Psoas muscle (tissue), 7 donors: ENCODE measurements at regions not wholly inside any gene's neighbourhood (a gene's known extent, or its start where the extent isn't known, plus 50 kb on each side); places are given as distances from the start of the nearest gene placed in this dataset.

Source experiments
- ATAC-seq, 4 donors: fragments of 200-7000 bp; cut with Tn5 transposase; one replicate each; pipeline ENCODE4 v1.9.1; 2020; ENCODE audit warnings: moderate library complexity in 3 of 4, mild to moderate bottlenecking in 2 of 4
- DNase-seq, 2 donors: peaks; one replicate each; pipeline ENCODE4 v3.0.0-alpha.2; 2020
- H3K27ac ChIP-seq: fragments of 200-600 bp; one replicate; pipeline ENCODE4 v1.8.0; 2022
- H3K27me3 ChIP-seq, 3 donors: fragments of 200-600 bp in 1 of 3; one replicate each; pipeline versions ENCODE4 v1.6.1 to v1.8.0; 2013 to 2022; ENCODE audit warnings: low read length in 2 of 3, mild to moderate bottlenecking in 2 of 3, moderate library complexity in 1 of 3; ENCODE audit not compliant: insufficient read depth in 3 of 3
- H3K36me3 ChIP-seq, 2 donors: fragments of 200-600 bp in 1 of 2; one replicate each; pipeline versions ENCODE4 v1.6.1 to v1.8.0; 2013 to 2022; ENCODE audit warnings: low read depth in 1 of 2, mild to moderate bottlenecking in 1 of 2, moderate library complexity in 1 of 2; ENCODE audit not compliant: insufficient read depth in 1 of 2
- H3K4me1 ChIP-seq: fragments of 200-600 bp; one replicate; pipeline ENCODE4 v1.8.0; 2022
- H3K4me3 ChIP-seq: fragments of 200-600 bp; one replicate; pipeline ENCODE4 v1.8.0; 2022; ENCODE audit warnings: mild to moderate bottlenecking
- H3K9me3 ChIP-seq: fragments of 200-600 bp; one replicate; pipeline ENCODE4 v1.8.0; 2022
- WGBS, 3 donors: extraction: QIAGEN DNeasy Blood & Tissue Kit; methylation state at CpG; one replicate each; pipeline versions ENCODE4 v1.1.6 to v1.1.7; 2013; 5-methylcytosine and 5-hydroxymethylcytosine counted together
- intact Hi-C, 2 donors: fragments of 100-400 bp; cut with DNase I; formaldehyde crosslinking; loops; one replicate each; pipeline versions ENCODE4 v1.11.0 to v1.14.2; 2022
- TF ChIP-seq, protein P1 (sequence below): fragments of 200-600 bp; IDR thresholded peaks from one replicate; pipeline ENCODE4 v1.8.0; 2022; ENCODE audit warnings: antibody characterized with exemption
- donor health status: healthy with polysubstance abuse.
- donor health status: DM: no; HTN: no; CAD: no; lungs with moderate emphysema.
- donor health status: Bipolar disorder and iron deficiency.
- donor health status: healthy.
- donor health status: DM: yes; HTN: yes; CAD: no.
- donor health status: DM: no; HTN: no; CAD: no.
- donor health status: DM: yes; HTN: yes; CAD: no.

GRCh38 chr6:148602136-148602535 is 144.7 kb upstream of the UST start:
- H3K9me3 ChIP-seq, result no peaks in the 10 kb centered on the region
- DNase-seq (no peak), ATAC-seq (no peak)
- H3K4me1 ChIP-seq, result no peaks in the 10 kb centered on the region
- no peaks in the 10 kb centered on the region for H3K36me3 ChIP-seq
- WGBS, 3 donors, result 68 to 79% (median 75%) methylated on average over 2 of the region's 2 CpGs
- intact Hi-C loops, result no loop called here
- H3K27ac ChIP-seq, result no peak overlapping the region
- H3K4me3 ChIP-seq, result no peak overlapping the region
- H3K27me3 ChIP-seq, result no peaks in the 10 kb centered on the region
- TF ChIP-seq, protein P1, sequence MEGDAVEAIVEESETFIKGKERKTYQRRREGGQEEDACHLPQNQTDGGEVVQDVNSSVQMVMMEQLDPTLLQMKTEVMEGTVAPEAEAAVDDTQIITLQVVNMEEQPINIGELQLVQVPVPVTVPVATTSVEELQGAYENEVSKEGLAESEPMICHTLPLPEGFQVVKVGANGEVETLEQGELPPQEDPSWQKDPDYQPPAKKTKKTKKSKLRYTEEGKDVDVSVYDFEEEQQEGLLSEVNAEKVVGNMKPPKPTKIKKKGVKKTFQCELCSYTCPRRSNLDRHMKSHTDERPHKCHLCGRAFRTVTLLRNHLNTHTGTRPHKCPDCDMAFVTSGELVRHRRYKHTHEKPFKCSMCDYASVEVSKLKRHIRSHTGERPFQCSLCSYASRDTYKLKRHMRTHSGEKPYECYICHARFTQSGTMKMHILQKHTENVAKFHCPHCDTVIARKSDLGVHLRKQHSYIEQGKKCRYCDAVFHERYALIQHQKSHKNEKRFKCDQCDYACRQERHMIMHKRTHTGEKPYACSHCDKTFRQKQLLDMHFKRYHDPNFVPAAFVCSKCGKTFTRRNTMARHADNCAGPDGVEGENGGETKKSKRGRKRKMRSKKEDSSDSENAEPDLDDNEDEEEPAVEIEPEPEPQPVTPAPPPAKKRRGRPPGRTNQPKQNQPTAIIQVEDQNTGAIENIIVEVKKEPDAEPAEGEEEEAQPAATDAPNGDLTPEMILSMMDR, result no peak

DNA sequence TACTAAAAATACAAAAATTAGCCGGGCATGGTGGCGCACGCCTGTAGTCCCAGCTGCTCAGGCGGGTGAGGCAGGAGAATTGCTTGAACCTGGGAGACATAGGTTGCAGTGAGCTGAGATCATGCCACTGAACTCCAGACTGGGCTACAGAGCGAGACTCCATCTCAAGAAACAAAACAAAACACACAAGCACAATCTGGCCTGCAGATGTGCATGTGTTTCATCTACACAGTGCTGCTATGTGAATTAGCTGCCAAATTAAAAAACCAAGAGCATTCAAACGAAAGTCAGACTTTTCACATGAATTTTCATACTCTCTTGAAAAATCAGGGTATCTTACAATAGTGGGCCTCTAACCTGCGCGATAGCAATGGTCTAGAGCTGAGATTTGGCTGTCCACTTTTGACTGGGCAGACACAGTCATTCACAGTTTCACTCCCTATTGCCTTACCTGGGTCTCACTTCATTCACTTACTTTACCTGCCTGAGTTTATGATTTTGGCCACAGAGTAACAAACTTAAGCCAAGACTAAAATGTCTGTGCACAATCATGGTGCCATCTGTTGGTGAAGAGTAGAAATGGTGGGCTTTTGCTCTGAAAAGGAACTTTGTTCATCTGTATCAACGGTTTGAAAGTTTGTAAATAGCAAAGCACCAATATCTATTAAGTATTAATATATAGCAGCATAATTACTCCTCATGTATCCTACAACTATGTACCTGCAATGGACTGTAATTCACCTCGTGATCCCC is 138.5 kb upstream of the UST start:
- H3K27ac ChIP-seq, result no peak overlapping the region
- no peak overlapping the region for H3K4me3 ChIP-seq
- TF ChIP-seq, protein P1, result peak; percentile 13
- intact Hi-C loops, result no loop called here
- no peaks in the 10 kb centered on the region for H3K9me3 ChIP-seq
- H3K4me1 ChIP-seq, result peaks cover 11% of the 10 kb centered on the region
- ATAC-seq, result no peak
- no peaks in the 10 kb centered on the region for H3K27me3 ChIP-seq
- no peaks in the 10 kb centered on the region for H3K36me3 ChIP-seq
- WGBS, 3 donors, result 78 to 86% (median 81%) methylated on average over 10 of the region's 10 CpGs
- DNase-seq, result no peak

DNA sequence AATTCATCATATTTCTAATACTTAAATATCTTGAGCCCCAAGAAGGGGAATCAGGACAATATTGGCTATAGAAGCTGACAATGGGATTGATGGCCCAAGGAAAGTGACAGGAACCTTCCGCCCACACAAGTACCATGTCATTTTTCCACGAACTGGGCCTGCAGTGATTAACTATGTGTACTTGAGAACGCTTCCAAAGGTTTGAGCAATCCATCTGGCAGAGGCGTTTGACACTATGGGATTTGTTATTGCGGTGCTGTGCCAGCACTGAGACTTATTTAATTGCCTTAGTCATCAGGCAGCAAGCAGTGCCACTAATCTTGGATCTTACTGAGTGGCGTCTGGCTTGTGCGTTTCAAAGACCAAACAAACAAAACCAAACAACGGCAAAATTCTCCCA is 135.6 kb upstream of the UST start:
- no peaks in the 10 kb centered on the region for H3K27me3 ChIP-seq
- H3K27ac ChIP-seq, result peak overlapping the region; percentile 76
- no peaks in the 10 kb centered on the region for H3K36me3 ChIP-seq
- intact Hi-C loops, result loop anchor here in 1 of 2 donors (5.0 kb wide), 1 partner anchor 34 kb away; no protein-coding TSS in a partner anchor
- no peak overlapping the region for H3K4me3 ChIP-seq
- TF ChIP-seq, protein P1, result no peak
- H3K9me3 ChIP-seq, result no peaks in the 10 kb centered on the region
- WGBS, 3 donors, result 15 to 24% (median 15%) methylated on average over 8 of the region's 8 CpGs
- ATAC-seq (peak; percentile 97 to 99 (median 98)), DNase-seq (peak; percentile 71 to 83)
- H3K4me1 ChIP-seq, result peaks cover 11% of the 10 kb centered on the region

GRCh38 chr6:148612043-148612442 is 134.8 kb upstream of the UST start:
- no peaks in the 10 kb centered on the region for H3K36me3 ChIP-seq
- peaks cover 11% of the 10 kb centered on the region for H3K4me1 ChIP-seq
- TF ChIP-seq, protein P1, result no peak
- WGBS, 3 donors, result 79 to 90% (median 88%) methylated on average over 1 of the region's 1 CpG
- intact Hi-C loops, result loop anchor here in 1 of 2 donors (5.0 kb wide), 1 partner anchor 35 kb away; no protein-coding TSS in a partner anchor
- DNase-seq, result no peak
- H3K4me3 ChIP-seq, result no peak overlapping the region
- no peaks in the 10 kb centered on the region for H3K27me3 ChIP-seq
- ATAC-seq, result no peak
- peak overlapping the region; percentile 76 for H3K27ac ChIP-seq
- no peaks in the 10 kb centered on the region for H3K9me3 ChIP-seq
